ENCODE measurements at regions not wholly inside any gene's neighbourhood (a gene's known extent, or its start where the extent isn't known, plus 50 kb on each side); places are given as distances from the start of the nearest gene placed in this dataset.

DNA sequence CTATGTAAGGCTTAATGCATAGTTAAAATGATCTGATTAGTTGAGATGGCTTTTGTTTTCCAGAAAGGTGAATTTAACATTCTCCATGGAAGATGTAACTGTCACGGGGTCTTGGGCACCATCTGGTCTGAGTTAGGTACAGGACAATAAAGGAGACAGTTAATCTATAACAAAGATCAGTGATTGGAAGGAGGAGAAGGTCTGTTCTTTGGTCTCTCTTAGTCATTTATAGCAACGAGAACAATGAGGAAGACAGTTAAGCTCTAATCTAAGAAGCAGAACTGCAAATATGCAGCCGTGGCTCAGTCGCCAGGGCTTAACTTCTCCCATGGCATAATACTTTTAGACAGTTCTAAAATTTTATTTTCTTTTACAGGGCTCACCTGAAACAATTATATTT is 405.5 kb upstream of the SULF2 start:
- Histone ChIP-seq H3K9me2 (replicated peaks; ENCODE audit: control insufficient read depth, low read length) (no peaks in the 10 kb centered on the region), H3K79me2 (ENCODE audit: control insufficient read depth, low read length) (no peaks in the 10 kb centered on the region), H3K4me3 (ENCODE audit: low read length) (no peak overlapping the region), H4K20me1 (ENCODE audit: control insufficient read depth, insufficient read depth, low read depth, low read length) (no peaks in the 10 kb centered on the region), H3F3A (ENCODE audit: control insufficient read depth, insufficient read depth) (no peaks in the 10 kb centered on the region), H3K27me3 (ENCODE audit: control insufficient read depth, low read length) (no peaks in the 10 kb centered on the region), H3K9me3 (ENCODE audit: control insufficient read depth, insufficient read depth, low read length) (no peaks in the 10 kb centered on the region), H3K4me2 (ENCODE audit: low read length) (no peak overlapping the region), H3K27ac (ENCODE audit: low read depth, low read length) (no peak overlapping the region), H3K4me1 (ENCODE audit: control insufficient read depth, low read length) (no peaks in the 10 kb centered on the region), H3K36me3 (ENCODE audit: control insufficient read depth, low read length) (no peaks in the 10 kb centered on the region)
- no peak for TF ChIP-seq EZH2phosphoT487 (IDR thresholded peaks at IDR 0.05; ENCODE audit: borderline replicate concordance, low read length)
- TF ChIP-seq, protein P1, sequence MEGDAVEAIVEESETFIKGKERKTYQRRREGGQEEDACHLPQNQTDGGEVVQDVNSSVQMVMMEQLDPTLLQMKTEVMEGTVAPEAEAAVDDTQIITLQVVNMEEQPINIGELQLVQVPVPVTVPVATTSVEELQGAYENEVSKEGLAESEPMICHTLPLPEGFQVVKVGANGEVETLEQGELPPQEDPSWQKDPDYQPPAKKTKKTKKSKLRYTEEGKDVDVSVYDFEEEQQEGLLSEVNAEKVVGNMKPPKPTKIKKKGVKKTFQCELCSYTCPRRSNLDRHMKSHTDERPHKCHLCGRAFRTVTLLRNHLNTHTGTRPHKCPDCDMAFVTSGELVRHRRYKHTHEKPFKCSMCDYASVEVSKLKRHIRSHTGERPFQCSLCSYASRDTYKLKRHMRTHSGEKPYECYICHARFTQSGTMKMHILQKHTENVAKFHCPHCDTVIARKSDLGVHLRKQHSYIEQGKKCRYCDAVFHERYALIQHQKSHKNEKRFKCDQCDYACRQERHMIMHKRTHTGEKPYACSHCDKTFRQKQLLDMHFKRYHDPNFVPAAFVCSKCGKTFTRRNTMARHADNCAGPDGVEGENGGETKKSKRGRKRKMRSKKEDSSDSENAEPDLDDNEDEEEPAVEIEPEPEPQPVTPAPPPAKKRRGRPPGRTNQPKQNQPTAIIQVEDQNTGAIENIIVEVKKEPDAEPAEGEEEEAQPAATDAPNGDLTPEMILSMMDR (IDR thresholded peaks at IDR 0.05; ENCODE audit: low read depth, low read length, poor library complexity, severe bottlenecking) = no peak

GRCh38 chr20:48189181-48189580 is 403.9 kb upstream of the SULF2 start:
- Histone ChIP-seq H3K36me3 (ENCODE audit: control insufficient read depth, low read length) (no peaks in the 10 kb centered on the region), H3F3A (ENCODE audit: control insufficient read depth, insufficient read depth) (no peaks in the 10 kb centered on the region), H3K79me2 (ENCODE audit: control insufficient read depth, low read length) (no peaks in the 10 kb centered on the region), H3K4me1 (ENCODE audit: control insufficient read depth, low read length) (no peaks in the 10 kb centered on the region), H3K4me2 (ENCODE audit: low read length) (no peak overlapping the region), H3K4me3 (ENCODE audit: low read length) (no peak overlapping the region), H3K9me2 (replicated peaks; ENCODE audit: control insufficient read depth, low read length) (no peaks in the 10 kb centered on the region), H3K9me3 (ENCODE audit: control insufficient read depth, insufficient read depth, low read length) (no peaks in the 10 kb centered on the region), H3K27ac (ENCODE audit: low read depth, low read length) (no peak overlapping the region), H3K27me3 (ENCODE audit: control insufficient read depth, low read length) (no peaks in the 10 kb centered on the region), H4K20me1 (ENCODE audit: control insufficient read depth, insufficient read depth, low read depth, low read length) (no peaks in the 10 kb centered on the region)
- no peak for TF ChIP-seq EZH2phosphoT487 (IDR thresholded peaks at IDR 0.05; ENCODE audit: borderline replicate concordance, low read length)
- TF ChIP-seq, protein P1 (IDR thresholded peaks at IDR 0.05; ENCODE audit: low read depth, low read length, poor library complexity, severe bottlenecking) = peak; percentile 47

- H3K4me2 ChIP-seq (ENCODE audit: low read length) = no peak overlapping the region
- no peaks in the 10 kb centered on the region for H3F3A ChIP-seq (ENCODE audit: control insufficient read depth, insufficient read depth)
- H3K79me2 ChIP-seq (ENCODE audit: control insufficient read depth, low read length) = no peaks in the 10 kb centered on the region
- no peaks in the 10 kb centered on the region for H3K9me3 ChIP-seq (ENCODE audit: control insufficient read depth, insufficient read depth, low read length)
- H3K27ac ChIP-seq (ENCODE audit: low read depth, low read length) = no peak overlapping the region
- H3K4me3 ChIP-seq (ENCODE audit: low read length) = no peak overlapping the region
- no peaks in the 10 kb centered on the region for H3K9me2 ChIP-seq (replicated peaks; ENCODE audit: control insufficient read depth, low read length)
- H3K27me3 ChIP-seq (ENCODE audit: control insufficient read depth, low read length) = no peaks in the 10 kb centered on the region; the same call in 1 of the 2 replicates
- H3K36me3 ChIP-seq (ENCODE audit: control insufficient read depth, low read length) = no peaks in the 10 kb centered on the region
- TF ChIP-seq, protein P1 (IDR thresholded peaks at IDR 0.05; ENCODE audit: low read depth, low read length, poor library complexity, severe bottlenecking) = no peak
- TF ChIP-seq EZH2phosphoT487 (IDR thresholded peaks at IDR 0.05; ENCODE audit: borderline replicate concordance, low read length) = no peak
- H4K20me1 ChIP-seq (ENCODE audit: control insufficient read depth, insufficient read depth, low read depth, low read length) = no peaks in the 10 kb centered on the region
- H3K4me1 ChIP-seq (ENCODE audit: control insufficient read depth, low read length) = no peaks in the 10 kb centered on the region
These were observed 402.6 kb upstream of the SULF2 start for GRCh38 chr20:48187851-48188250.

DNA sequence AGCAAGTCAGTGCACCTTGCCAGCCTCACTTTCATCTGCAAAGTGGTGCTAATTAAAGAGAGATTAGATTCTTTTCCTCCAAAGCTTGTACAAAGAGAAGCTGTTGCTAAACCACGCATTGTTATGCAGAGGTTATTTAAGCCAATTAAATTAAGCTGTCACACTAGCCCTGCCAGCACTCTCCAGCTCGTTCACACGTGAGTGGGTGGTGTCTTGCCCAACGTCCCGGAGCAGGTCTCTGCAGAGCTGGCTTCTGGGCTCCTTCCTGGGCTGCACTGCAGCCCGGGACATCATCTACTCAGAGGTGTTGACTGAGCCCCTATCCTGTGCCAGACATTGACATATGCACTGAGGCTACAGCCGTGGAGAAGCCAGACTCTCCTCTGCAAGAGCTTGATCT is 401.6 kb upstream of the SULF2 start:
- H3K9me3 ChIP-seq (ENCODE audit: control insufficient read depth, insufficient read depth, low read length) = no peaks in the 10 kb centered on the region
- no peak overlapping the region for H3K27ac ChIP-seq (ENCODE audit: low read depth, low read length)

More for the DNA sequence above, 401.6 kb upstream of the SULF2 start:
- Histone ChIP-seq H3K4me1 (ENCODE audit: control insufficient read depth, low read length) (no peaks in the 10 kb centered on the region), H3K4me2 (ENCODE audit: low read length) (no peak overlapping the region), H3K79me2 (ENCODE audit: control insufficient read depth, low read length) (no peaks in the 10 kb centered on the region), H3K4me3 (ENCODE audit: low read length) (no peak overlapping the region), H3F3A (ENCODE audit: control insufficient read depth, insufficient read depth) (no peaks in the 10 kb centered on the region), H3K9me2 (replicated peaks; ENCODE audit: control insufficient read depth, low read length) (no peaks in the 10 kb centered on the region), H4K20me1 (ENCODE audit: control insufficient read depth, insufficient read depth, low read depth, low read length) (no peaks in the 10 kb centered on the region), H3K27me3 (ENCODE audit: control insufficient read depth, low read length) (no peaks in the 10 kb centered on the region; the same call in 1 of the 2 replicates), H3K36me3 (ENCODE audit: control insufficient read depth, low read length) (no peaks in the 10 kb centered on the region)
- TF ChIP-seq EZH2phosphoT487 (IDR thresholded peaks at IDR 0.05; ENCODE audit: borderline replicate concordance, low read length) = no peak
- TF ChIP-seq, protein P1 (IDR thresholded peaks at IDR 0.05; ENCODE audit: low read depth, low read length, poor library complexity, severe bottlenecking) = no peak
